Progenitor cell of endocrine pancreas (in vitro differentiated cells): ENCODE measurements at regions not wholly inside any gene's neighbourhood (a gene's known extent, or its start where the extent isn't known, plus 50 kb on each side); places are given as distances from the start of the nearest gene placed in this dataset.

ENCODE experiments used
- DNase-seq: peaks from one replicate; pipeline ENCODE4 v3.0.0; 2021; ENCODE audit warnings: low spot score; ENCODE audit not compliant: unreplicated experiment
- H3K27ac Mint-ChIP-seq: 2 replicates; pipeline ENCODE4 v1.8.0; 2021; ENCODE audit warnings: mild to moderate bottlenecking, moderate library complexity, mixed read lengths
- H3K27me3 Mint-ChIP-seq: 2 replicates; pipeline ENCODE4 v1.8.0; 2021; ENCODE audit warnings: mixed read lengths
- H3K36me3 Mint-ChIP-seq: 2 replicates; pipeline ENCODE4 v1.8.0; 2022; ENCODE audit warnings: mixed read lengths; ENCODE audit not compliant: insufficient read depth
- H3K4me1 Mint-ChIP-seq: 2 replicates; pipeline ENCODE4 v1.8.0; 2021; ENCODE audit warnings: low read depth, mixed read lengths
- H3K4me3 Mint-ChIP-seq: 2 replicates; pipeline ENCODE4 v1.8.0; 2021; ENCODE audit warnings: low read depth, mild to moderate bottlenecking, moderate library complexity, mixed read lengths
- H3K9me3 Mint-ChIP-seq: 2 replicates; pipeline ENCODE4 v1.8.0; 2021; ENCODE audit warnings: low read depth, mixed read lengths
- TF ChIP-seq, protein P1 (sequence below): fragments of 200-600 bp; sonication (generic); IDR thresholded peaks from one replicate; pipeline ENCODE4 v1.5.0; 2021; ENCODE audit warnings: antibody characterized with exemption, mild to moderate bottlenecking; ENCODE audit not compliant: unreplicated experiment

DNA sequence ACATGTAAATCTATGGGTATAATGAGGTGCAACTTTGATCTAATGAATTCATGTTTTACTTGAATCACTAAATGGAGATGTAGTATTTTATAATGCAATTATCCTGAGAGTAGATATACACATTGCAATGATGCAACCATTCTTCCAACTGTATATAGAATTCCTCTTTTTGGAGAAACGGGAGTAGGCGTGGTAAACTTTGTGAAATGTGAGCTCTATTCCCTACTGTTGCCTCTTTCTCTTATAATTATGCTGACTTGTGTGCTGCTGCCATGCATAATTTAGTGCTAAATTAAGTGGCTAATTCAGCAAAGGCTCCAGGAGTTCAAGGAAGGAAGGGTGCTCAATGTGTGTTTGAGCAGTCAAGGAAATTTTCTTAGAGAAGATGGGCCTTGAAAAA is 116.6 kb upstream of the SLC35B3 start:
- TF ChIP-seq, protein P1, sequence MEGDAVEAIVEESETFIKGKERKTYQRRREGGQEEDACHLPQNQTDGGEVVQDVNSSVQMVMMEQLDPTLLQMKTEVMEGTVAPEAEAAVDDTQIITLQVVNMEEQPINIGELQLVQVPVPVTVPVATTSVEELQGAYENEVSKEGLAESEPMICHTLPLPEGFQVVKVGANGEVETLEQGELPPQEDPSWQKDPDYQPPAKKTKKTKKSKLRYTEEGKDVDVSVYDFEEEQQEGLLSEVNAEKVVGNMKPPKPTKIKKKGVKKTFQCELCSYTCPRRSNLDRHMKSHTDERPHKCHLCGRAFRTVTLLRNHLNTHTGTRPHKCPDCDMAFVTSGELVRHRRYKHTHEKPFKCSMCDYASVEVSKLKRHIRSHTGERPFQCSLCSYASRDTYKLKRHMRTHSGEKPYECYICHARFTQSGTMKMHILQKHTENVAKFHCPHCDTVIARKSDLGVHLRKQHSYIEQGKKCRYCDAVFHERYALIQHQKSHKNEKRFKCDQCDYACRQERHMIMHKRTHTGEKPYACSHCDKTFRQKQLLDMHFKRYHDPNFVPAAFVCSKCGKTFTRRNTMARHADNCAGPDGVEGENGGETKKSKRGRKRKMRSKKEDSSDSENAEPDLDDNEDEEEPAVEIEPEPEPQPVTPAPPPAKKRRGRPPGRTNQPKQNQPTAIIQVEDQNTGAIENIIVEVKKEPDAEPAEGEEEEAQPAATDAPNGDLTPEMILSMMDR: no peak

DNA sequence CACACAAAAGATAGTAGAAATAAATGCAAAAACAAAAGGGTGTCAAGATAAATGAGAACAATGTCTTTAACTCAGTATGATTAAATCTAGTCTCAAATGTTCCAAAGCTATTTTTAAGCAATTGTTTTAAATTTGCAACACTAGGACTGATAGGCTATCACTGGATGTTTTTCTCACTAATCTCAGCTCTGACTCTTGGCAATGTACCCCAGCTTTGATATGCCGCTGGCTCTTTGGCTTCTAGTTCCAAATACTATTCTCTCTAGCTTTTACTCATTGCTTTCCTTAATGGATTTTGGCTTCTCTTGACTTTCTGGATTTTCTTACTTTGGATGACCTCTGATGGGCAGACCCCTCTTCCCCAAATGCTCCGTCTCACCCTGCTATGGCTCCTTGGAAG is 116.0 kb upstream of the SLC35B3 start:
- no peaks in the 10 kb centered on the region for H3K4me1 Mint-ChIP-seq
- no peaks in the 10 kb centered on the region for H3K27me3 Mint-ChIP-seq
- no peak for DNase-seq
- no peaks in the 10 kb centered on the region for H3K9me3 Mint-ChIP-seq
- no peak overlapping the region for H3K27ac Mint-ChIP-seq
- no peak overlapping the region for H3K4me3 Mint-ChIP-seq
- no peaks in the 10 kb centered on the region for H3K36me3 Mint-ChIP-seq
- TF ChIP-seq, protein P1: no peak

More for the DNA sequence above, 116.6 kb upstream of the SLC35B3 start:
- Mint-ChIP-seq H3K4me1 (no peaks in the 10 kb centered on the region), H3K9me3 (no peaks in the 10 kb centered on the region), H3K27ac (no peak overlapping the region), H3K4me3 (no peak overlapping the region), H3K27me3 (no peaks in the 10 kb centered on the region), H3K36me3 (no peaks in the 10 kb centered on the region)
- DNase-seq: no peak

DNA sequence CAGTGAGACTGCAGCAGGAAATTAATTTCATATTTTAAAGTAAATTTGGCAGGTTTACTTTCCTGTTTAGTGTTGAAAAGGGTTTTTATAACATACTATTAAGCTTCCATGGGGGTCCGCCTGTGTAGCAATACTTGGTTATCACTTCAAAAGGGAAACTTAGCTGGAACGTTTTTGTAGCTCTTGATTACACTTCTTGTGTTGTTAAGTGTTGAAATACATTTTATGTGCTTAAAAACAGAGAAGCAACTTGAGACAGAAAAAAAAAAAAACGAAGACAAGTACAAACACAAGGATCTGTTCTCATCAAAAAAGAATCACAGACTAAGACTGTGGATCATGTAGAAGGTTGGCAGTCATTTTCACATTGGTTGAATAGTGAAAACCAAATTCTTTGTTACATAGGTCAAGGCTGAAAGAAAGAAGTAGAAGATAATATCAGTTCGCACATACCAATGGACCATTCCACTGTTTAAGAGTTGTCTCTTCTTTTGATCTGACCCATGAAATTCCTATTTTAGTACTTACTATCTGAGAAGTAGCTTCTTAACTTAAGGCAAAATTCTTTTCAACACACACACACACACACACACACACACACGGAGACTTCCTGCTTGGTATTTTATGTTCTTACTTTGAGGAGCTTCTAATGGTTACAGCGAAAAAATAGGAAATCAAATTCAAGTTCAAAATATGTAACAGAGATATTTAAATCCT is 113.9 kb upstream of the SLC35B3 start:
- Mint-ChIP-seq H3K27ac (no peak overlapping the region), H3K36me3 (no peaks in the 10 kb centered on the region), H3K4me1 (no peaks in the 10 kb centered on the region), H3K27me3 (peaks cover 3% of the 10 kb centered on the region), H3K4me3 (no peak overlapping the region), H3K9me3 (no peaks in the 10 kb centered on the region)
- TF ChIP-seq, protein P1: no peak
- no peak for DNase-seq

DNA sequence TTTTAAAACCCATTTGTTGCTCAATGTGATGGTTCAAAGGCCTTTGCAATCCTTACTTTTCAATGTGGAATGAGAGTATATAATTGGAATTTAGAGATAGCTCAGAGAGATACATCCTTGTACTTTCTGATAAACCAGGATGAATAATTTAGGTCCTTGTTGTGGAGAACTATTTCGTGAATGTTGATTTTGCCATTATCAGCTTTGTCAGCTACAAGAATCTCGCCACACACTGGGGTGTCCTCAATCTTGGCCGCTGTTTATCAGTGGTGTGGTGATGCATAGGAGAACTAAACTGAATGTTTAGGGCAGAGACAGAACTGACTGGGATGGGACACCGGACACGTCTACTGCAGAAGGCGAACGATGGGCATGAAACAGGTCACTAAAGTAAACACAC is 111.2 kb upstream of the SLC35B3 start:
- Mint-ChIP-seq H3K27me3 (peaks cover 3% of the 10 kb centered on the region), H3K36me3 (no peaks in the 10 kb centered on the region), H3K27ac (no peak overlapping the region), H3K4me3 (no peak overlapping the region), H3K4me1 (no peaks in the 10 kb centered on the region), H3K9me3 (no peaks in the 10 kb centered on the region)
- DNase-seq: no peak
- TF ChIP-seq, protein P1: no peak

DNA sequence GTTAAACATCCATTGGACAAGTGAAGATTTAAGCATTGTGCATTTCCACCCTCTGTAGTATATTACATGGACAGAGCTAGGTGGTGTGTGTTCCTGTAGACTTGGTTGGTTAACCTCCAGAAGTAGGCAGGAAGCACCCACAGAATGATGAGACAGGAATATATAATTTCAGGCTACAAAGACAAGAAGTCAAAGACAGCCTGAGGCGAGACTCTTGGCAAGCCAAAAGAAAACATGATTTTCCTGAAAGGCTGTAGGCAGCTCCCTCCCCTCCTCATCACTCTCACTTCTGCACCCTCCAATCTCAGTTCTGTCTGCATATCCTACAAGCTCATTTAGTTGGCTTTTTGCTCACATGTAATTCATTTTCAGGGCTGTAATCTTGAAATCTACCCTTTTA is 110.0 kb upstream of the SLC35B3 start:
- H3K27ac Mint-ChIP-seq: no peak overlapping the region
- TF ChIP-seq, protein P1: no peak
- H3K4me3 Mint-ChIP-seq: no peak overlapping the region
- no peaks in the 10 kb centered on the region for H3K36me3 Mint-ChIP-seq
- no peaks in the 10 kb centered on the region for H3K4me1 Mint-ChIP-seq
- H3K27me3 Mint-ChIP-seq: peaks cover 3% of the 10 kb centered on the region
- H3K9me3 Mint-ChIP-seq: peaks cover 7% of the 10 kb centered on the region
- no peak for DNase-seq
